NCI-H510A treated with DMSO at 0.1 percent for 48 hours (cell line): ENCODE measurements at regions not wholly inside any gene's neighbourhood (a gene's known extent, or its start where the extent isn't known, plus 50 kb on each side); places are given as distances from the start of the nearest gene placed in this dataset.
A peak's percentile ranks its signal among the peaks of the same experiment; 100 is the strongest.

ENCODE experiments used
- DNase-seq: peaks from one replicate; lab custom pipeline; 2025; lab: John Stamatoyannopoulos, UW

GRCh38 chr20:11718474-11719094, 199.1 kb upstream of the BTBD3 start:
- peak; percentile 33 for DNase-seq

- no peak for DNase-seq
These were observed 198.5 kb upstream of the BTBD3 start for GRCh38 chr20:11719153-11719552.

GRCh38 chr20:11721411-11721810, 196.3 kb upstream of the BTBD3 start:
- no peak for DNase-seq

GRCh38 chr20:11724097-11724496, 193.6 kb upstream of the BTBD3 start:
- DNase-seq: no peak

DNA sequence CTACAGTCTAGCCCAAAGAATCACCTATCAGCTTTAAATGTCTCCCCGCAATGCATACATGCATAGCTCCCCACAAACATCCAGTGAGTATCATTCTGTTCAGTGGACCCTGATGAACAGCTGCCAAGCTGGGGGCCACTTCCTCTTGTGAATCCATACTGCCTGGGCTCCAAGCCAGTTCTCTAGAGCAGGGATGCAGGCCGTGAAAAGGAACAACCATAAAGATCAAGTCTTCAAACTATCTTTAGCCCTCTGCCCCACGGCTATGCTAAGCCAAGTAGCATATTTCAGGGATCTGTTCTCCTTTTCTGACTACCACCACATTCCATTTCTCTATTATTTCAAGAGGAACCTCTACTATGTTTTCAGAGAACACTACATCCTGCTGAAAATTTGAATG, 191.7 kb upstream of the BTBD3 start:
- no peak for DNase-seq

DNA sequence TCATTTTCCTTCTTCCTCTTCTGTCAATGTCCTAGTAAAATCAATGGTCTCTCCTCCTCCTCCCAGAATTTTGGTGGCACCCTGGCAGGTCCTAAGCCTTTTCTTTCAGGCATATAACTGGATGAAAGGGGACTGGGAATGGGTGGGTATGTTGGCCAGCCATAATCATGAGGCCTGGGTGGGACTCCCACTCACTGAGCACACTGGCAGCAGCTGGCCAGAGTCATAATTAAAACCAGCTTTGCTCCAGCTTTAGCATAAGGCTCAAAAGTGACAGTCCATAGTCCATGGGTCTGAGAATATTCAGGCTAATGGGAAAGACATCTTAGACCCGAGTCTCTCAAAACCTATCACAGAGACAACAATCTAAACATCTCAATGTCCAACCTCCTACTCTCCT, 190.0 kb upstream of the BTBD3 start:
- no peak for DNase-seq

- no peak for DNase-seq
These were observed 188.8 kb upstream of the BTBD3 start for GRCh38 chr20:11728937-11729336.

DNA sequence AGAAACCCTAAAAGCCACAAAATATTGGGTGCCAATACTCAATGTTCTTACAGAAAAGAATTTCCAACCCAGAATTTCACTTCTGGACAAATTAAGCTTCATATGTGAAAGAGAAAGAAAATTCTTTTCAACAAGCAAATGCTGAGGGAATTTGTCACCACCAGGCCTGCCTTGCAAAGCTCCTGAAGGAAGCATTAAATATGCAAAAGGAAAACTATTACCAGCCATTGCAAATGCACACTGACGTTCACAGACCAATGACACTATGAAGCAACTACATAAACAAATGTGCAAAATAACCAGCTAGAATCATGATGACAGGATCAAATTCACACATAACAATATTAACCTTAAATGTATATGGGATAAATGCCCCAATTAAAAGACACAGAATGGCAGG, 187.9 kb upstream of the BTBD3 start:
- DNase-seq: no peak

DNA sequence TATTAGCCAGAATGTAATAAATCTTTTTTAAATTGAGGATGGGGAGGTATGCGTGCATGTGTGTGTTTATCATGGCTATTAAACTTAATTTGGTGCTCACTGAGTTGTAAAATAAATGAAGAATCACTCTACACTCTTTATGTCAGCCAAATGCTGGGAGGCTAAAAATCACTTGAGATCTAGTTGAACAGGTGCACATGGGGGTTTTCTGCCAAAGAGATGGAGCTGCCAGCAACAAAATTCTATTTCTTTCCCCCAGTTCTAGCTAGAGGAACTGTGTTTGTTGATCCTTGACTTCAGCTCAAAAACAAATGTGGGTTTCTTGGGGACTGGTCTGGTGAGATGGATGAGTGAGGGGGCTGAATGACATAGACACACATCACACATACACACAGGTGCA, 183.3 kb upstream of the BTBD3 start:
- no peak for DNase-seq

- DNase-seq: no peak
These were observed 178.8 kb upstream of the BTBD3 start for GRCh38 chr20:11738852-11739251.

DNA sequence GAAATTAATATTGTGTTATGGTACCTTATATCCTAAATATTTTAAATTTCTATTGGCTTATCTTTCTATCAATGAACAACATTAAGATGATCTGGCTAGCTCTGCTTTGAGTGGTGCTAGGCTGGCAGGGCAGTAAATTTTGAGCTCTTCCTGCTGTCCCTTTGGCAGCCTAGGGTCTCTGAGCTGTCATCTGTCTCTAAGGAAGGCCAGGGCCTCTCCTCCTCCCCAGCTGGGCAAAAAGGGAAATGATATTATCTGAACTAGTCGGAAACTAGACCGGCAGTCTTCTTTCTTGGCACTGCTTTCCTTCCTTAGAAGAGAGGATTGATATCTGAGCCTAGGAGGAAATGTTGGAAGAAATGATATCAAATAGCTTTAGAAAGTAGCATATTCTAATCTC, 176.7 kb upstream of the BTBD3 start:
- DNase-seq: no peak

DNA sequence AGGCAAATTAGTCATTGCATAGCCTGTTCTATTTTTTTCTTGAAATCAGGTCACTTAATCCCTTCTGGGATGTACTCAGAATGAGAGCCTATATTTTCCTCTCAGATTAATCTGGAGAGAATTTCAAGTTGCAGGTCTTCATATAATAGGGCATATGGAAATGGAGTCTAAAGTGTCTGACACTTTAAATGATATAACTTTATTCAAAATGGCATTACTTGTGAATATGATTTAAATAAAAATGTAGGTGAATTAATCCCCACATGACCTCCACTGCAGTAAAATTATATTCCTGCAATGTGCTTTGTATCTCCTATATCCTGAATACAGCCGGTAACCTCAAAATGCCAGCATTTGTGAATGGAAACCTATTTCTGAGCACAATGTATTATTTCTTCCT, 172.5 kb upstream of the BTBD3 start:
- no peak for DNase-seq

- no peak for DNase-seq
These were observed 169.3 kb upstream of the BTBD3 start for GRCh38 chr20:11748436-11748835.

GRCh38 chr20:11752336-11752735, 165.4 kb upstream of the BTBD3 start:
- DNase-seq: no peak

DNA sequence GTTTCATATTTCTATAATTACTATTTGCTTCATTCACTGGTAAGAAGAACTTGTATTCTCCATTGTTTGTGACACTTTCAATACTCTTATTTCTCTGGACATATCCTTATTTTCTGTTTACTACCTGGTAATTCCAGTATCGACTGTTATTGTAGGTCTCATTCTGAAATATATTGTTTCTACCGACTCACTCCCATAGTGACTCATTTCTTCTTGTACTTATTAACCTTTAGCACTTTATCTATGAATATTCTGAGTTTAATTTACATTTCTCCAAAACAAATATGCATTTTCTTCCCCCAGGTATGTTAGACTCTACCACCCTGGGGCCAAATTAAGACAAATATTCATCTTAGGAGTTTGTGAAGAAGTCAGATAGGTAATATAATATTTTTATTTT, 164.5 kb upstream of the BTBD3 start:
- no peak for DNase-seq

DNA sequence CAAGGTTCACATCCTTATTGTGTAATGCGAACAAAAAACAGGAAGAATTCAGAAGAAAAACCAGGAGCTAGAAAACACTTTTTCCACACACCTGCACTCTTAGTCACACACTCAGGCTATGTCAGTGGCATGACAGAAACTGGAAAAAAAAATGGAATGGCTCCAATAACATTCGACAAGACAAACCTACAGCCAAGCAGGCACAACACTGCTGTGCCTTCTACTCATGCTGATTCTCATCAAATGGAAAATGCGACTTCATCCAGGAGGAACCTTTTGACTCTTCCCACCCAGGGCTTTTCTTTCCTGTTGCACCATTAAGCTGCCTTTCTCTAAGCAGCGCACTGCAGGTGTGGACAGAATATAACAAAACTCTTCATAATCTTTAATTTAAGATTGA, 163.2 kb upstream of the BTBD3 start:
- DNase-seq: no peak

DNA sequence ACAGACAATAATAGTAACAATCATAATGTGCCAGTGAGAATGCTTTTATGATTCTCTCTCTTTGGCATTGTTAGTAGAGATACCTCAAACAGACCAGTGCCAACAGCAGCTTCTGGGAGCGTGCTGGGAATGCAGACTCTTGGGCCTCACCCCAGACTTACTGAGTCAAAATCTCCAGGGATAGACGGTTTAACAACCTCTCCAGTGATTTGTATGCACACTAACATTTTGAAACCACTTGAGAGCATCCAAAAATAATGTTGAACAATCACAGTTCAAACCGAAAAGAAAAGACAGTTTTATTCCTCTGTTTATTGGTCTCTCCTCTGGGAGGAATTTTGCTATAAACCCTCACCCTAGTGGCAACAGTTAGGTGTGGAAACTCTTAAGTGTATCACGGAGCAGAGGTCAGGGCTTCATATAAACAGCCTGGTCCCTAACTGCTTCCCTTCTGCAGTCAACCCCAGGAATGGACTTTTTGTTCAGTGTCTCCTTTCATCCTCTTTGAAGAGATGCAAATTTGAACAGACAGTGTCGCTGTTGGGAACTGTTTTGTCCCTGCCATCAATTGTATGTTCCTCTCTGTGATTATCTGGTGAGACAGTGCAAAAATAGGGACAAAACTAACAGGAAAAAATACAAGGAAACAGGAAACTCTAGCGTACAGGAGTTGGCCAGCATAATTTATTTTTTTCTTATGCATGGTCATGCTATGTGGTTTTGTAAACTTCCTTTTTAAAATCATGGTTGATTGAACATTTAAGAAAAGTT, 162.4 kb upstream of the BTBD3 start:
- no peak for DNase-seq

GRCh38 chr20:11761497-11761896, 156.2 kb upstream of the BTBD3 start:
- no peak for DNase-seq

DNA sequence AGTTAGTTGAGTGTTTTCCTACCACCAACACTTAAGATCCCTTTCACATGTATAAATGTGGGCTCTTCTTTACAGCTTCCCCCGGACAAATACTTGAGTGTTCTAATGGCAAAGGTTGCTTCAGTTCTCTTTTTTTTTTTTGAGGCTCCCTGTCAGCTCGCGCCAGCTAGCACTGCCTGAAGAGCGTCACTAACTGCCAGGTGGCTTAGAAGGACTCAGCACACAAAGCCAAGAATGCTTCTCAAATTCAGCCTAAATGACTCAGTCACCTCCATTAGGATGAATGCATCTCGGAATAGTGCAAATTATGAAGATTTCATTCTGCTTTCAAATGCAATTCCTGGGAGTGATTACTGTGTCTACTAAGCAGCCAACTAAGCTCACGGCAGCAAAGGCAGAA, 150.7 kb upstream of the BTBD3 start:
- DNase-seq: peak; percentile 46

- DNase-seq: no peak
These were observed 147.9 kb upstream of the BTBD3 start for GRCh38 chr20:11769825-11770224.

DNA sequence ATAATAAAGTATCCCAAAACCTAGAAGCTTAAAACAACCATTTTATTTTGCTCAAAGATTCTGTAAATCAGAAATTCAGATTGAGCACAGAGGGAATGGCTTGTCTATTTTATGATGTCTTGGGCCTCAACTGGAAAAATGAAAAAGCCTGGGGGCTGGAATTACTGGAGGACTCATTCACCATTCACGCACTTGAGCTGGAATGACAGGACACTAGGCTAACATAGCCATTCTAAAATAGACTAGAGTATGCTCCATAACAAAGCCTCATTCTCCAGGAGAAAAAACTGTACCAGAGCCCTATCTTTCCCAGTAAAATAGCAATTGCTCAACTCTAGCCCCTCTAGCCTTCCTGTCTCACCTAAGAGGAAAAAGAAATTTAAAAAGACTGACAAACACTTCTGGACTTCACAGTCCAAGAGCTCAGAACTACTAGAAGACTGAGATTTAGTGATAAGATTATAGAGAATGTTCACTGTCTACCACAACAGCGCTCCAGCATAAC, 145.4 kb upstream of the BTBD3 start:
- no peak for DNase-seq

- no peak for DNase-seq
These were observed 141.0 kb upstream of the BTBD3 start for GRCh38 chr20:11776687-11777086.

- DNase-seq: no peak
These were observed 140.1 kb upstream of the BTBD3 start for GRCh38 chr20:11777387-11778205.
